Psoas muscle (tissue), 7 donors: ENCODE measurements at regions not wholly inside any gene's neighbourhood (a gene's known extent, or its start where the extent isn't known, plus 50 kb on each side); places are given as distances from the start of the nearest gene placed in this dataset.

Source experiments
- ATAC-seq, 4 donors: fragments of 200-7000 bp; cut with Tn5 transposase; one replicate each; pipeline ENCODE4 v1.9.1; 2020; ENCODE audit warnings: moderate library complexity in 3 of 4, mild to moderate bottlenecking in 2 of 4
- DNase-seq, 2 donors: peaks; one replicate each; pipeline ENCODE4 v3.0.0-alpha.2; 2020
- H3K27ac ChIP-seq: fragments of 200-600 bp; one replicate; pipeline ENCODE4 v1.8.0; 2022
- H3K27me3 ChIP-seq, 3 donors: fragments of 200-600 bp in 1 of 3; one replicate each; pipeline versions ENCODE4 v1.6.1 to v1.8.0; 2013 to 2022; ENCODE audit warnings: low read length in 2 of 3, mild to moderate bottlenecking in 2 of 3, moderate library complexity in 1 of 3; ENCODE audit not compliant: insufficient read depth in 3 of 3
- H3K36me3 ChIP-seq, 2 donors: fragments of 200-600 bp in 1 of 2; one replicate each; pipeline versions ENCODE4 v1.6.1 to v1.8.0; 2013 to 2022; ENCODE audit warnings: low read depth in 1 of 2, mild to moderate bottlenecking in 1 of 2, moderate library complexity in 1 of 2; ENCODE audit not compliant: insufficient read depth in 1 of 2
- H3K4me1 ChIP-seq: fragments of 200-600 bp; one replicate; pipeline ENCODE4 v1.8.0; 2022
- H3K4me3 ChIP-seq: fragments of 200-600 bp; one replicate; pipeline ENCODE4 v1.8.0; 2022; ENCODE audit warnings: mild to moderate bottlenecking
- H3K9me3 ChIP-seq: fragments of 200-600 bp; one replicate; pipeline ENCODE4 v1.8.0; 2022
- CTCF ChIP-seq: fragments of 200-600 bp; IDR thresholded peaks from one replicate; pipeline ENCODE4 v1.8.0; 2022; ENCODE audit warnings: antibody characterized with exemption
- WGBS, 3 donors: extraction: QIAGEN DNeasy Blood & Tissue Kit; methylation state at CpG; one replicate each; pipeline versions ENCODE4 v1.1.6 to v1.1.7; 2013; 5-methylcytosine and 5-hydroxymethylcytosine counted together
- intact Hi-C, 2 donors: fragments of 100-400 bp; cut with DNase I; formaldehyde crosslinking; loops; one replicate each; pipeline versions ENCODE4 v1.11.0 to v1.14.2; 2022
- donor health status: healthy with polysubstance abuse.
- donor health status: DM: no; HTN: no; CAD: no; lungs with moderate emphysema.
- donor health status: Bipolar disorder and iron deficiency.
- donor health status: healthy.
- donor health status: DM: yes; HTN: yes; CAD: no.
- donor health status: DM: no; HTN: no; CAD: no.
- donor health status: DM: yes; HTN: yes; CAD: no.

GRCh38 chr17:34764716-34765115 lies 185.3 kb downstream of the TMEM132E start:
- no peak for TF ChIP-seq CTCF
- Histone ChIP-seq H3K9me3 (no peaks in the 10 kb centered on the region), H3K27ac (no peak overlapping the region), H3K4me1 (no peaks in the 10 kb centered on the region), H3K27me3 (peaks cover 0 to 4% (median 0%) of the 10 kb centered on the region in 3 donors), H3K36me3 (no peaks in the 10 kb centered on the region), H3K4me3 (no peak overlapping the region)
- intact Hi-C loops: no loop called here
- WGBS, 3 donors: 52 to 61% (median 53%) methylated on average over 3 of the region's 3 CpGs
- ATAC-seq: no peak
- no peak for DNase-seq

GRCh38 chr17:34763728-34764665 lies 184.6 kb downstream of the TMEM132E start:
- no peak for TF ChIP-seq CTCF

GRCh38 chr17:34762078-34762477 lies 182.7 kb downstream of the TMEM132E start:
- intact Hi-C loops: no loop called here
- no peak for ATAC-seq

More at GRCh38 chr17:34763728-34764665, 184.6 kb downstream of the TMEM132E start:
- H3K36me3 ChIP-seq: no peaks in the 10 kb centered on the region
- DNase-seq (no peak), ATAC-seq (no peak)
- no peak overlapping the region for H3K4me3 ChIP-seq
- H3K4me1 ChIP-seq: no peaks in the 10 kb centered on the region
- no peak overlapping the region for H3K27ac ChIP-seq
- peaks cover 0 to 4% (median 0%) of the 10 kb centered on the region in 3 donors for H3K27me3 ChIP-seq
- 56 to 62% (median 62%) methylated on average over 7 of the region's 7 CpGs for WGBS, 3 donors
- intact Hi-C loops: no loop called here
- no peaks in the 10 kb centered on the region for H3K9me3 ChIP-seq

GRCh38 chr17:34761646-34762045 lies 182.3 kb downstream of the TMEM132E start:
- WGBS, 3 donors: 65 to 71% (median 70%) methylated on average over 4 of the region's 4 CpGs
- ATAC-seq: no peak
- TF ChIP-seq CTCF: no peak
- Histone ChIP-seq H3K4me1 (no peaks in the 10 kb centered on the region), H3K36me3 (no peaks in the 10 kb centered on the region), H3K27ac (no peak overlapping the region), H3K4me3 (no peak overlapping the region), H3K27me3 (peaks cover 0 to 4% (median 0%) of the 10 kb centered on the region in 3 donors), H3K9me3 (no peaks in the 10 kb centered on the region)
- DNase-seq: no peak
- intact Hi-C loops: no loop called here

More at GRCh38 chr17:34762078-34762477, 182.7 kb downstream of the TMEM132E start:
- no peaks in the 10 kb centered on the region for H3K4me1 ChIP-seq
- H3K27me3 ChIP-seq: peaks cover 0 to 4% (median 0%) of the 10 kb centered on the region in 3 donors
- 65 to 83% (median 75%) methylated on average over 3 of the region's 3 CpGs for WGBS, 3 donors
- DNase-seq: no peak
- H3K9me3 ChIP-seq: no peaks in the 10 kb centered on the region
- no peak overlapping the region for H3K4me3 ChIP-seq
- no peak for TF ChIP-seq CTCF
- H3K36me3 ChIP-seq: no peaks in the 10 kb centered on the region
- H3K27ac ChIP-seq: no peak overlapping the region
